Fibroblast of villous mesenchyme (primary cell): ENCODE measurements at regions not wholly inside any gene's neighbourhood (a gene's known extent, or its start where the extent isn't known, plus 50 kb on each side); places are given as distances from the start of the nearest gene placed in this dataset.

ENCODE experiments used
- DNase-seq: peaks from one replicate; pipeline ENCODE4 v3.0.0-alpha.2; 2010; ENCODE audit warnings: low read depth
- H3K4me3 ChIP-seq: 2 replicates; pipeline ENCODE4 v1.5.1; 2011; ENCODE audit warnings: low read depth, mild to moderate bottlenecking, low read length
- CTCF ChIP-seq: IDR thresholded peaks from 2 replicates; pipeline ENCODE4 v1.5.1; 2012; ENCODE audit warnings: low read depth, mild to moderate bottlenecking, low read length; ENCODE audit not compliant: insufficient read depth

GRCh38 chr7:3214090-3214413 lies 87.0 kb upstream of the SDK1 start:
- no peak overlapping the region for H3K4me3 ChIP-seq
- no peak for DNase-seq
- TF ChIP-seq CTCF = no peak

- H3K4me3 ChIP-seq = no peak overlapping the region
- TF ChIP-seq CTCF = no peak
- no peak for DNase-seq
Observed at GRCh38 chr7:3215624-3216585, 85.1 kb upstream of the SDK1 start.

GRCh38 chr7:3217166-3217565 lies 83.9 kb upstream of the SDK1 start:
- no peak for DNase-seq

GRCh38 chr7:3218411-3219225 lies 82.4 kb upstream of the SDK1 start:
- TF ChIP-seq CTCF = no peak
- H3K4me3 ChIP-seq = no peak overlapping the region
- DNase-seq = peak; percentile 13

More at GRCh38 chr7:3217166-3217565, 83.9 kb upstream of the SDK1 start:
- no peak overlapping the region for H3K4me3 ChIP-seq
- TF ChIP-seq CTCF = no peak

GRCh38 chr7:3229904-3230470 lies 71.1 kb upstream of the SDK1 start:
- no peak overlapping the region for H3K4me3 ChIP-seq
- DNase-seq = peak; percentile 10
- TF ChIP-seq CTCF = no peak

GRCh38 chr7:3230908-3231307 lies 70.1 kb upstream of the SDK1 start:
- no peak overlapping the region for H3K4me3 ChIP-seq
- TF ChIP-seq CTCF = no peak
- DNase-seq = no peak
